ENCODE measurements at regions not wholly inside any gene's neighbourhood (a gene's known extent, or its start where the extent isn't known, plus 50 kb on each side); places are given as distances from the start of the nearest gene placed in this dataset.

DNA sequence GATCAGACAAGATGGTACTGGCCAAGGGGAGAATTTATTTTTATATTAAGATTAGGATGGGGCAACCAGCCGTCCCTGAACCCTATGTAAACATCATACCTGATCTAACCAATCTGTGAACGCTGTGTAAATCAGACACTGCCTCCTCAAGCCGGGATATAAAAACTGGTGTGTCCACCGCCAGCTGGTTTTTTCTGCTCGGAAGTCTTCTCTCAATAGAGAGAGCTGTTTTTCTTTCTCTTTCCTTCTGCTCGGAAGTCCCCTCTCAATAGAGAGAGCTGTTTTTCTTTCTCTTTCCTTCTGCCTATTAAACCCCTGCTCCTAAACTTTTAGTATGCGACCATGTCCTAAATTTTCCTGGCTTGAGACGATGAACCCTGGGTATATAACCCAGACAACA, 615.5 kb upstream of the NUDT12 start:
- 85% methylated on average over 8 of the region's 8 CpGs for WGBS
- no peaks in the 10 kb centered on the region for H3K27me3 ChIP-seq (ENCODE audit: control insufficient read depth in 4 of 4, insufficient read depth in 4 of 4, low read length in 3 of 4)
- H3K36me3 ChIP-seq (ENCODE audit: control insufficient read depth in 4 of 4, insufficient read depth in 3 of 4, low read depth in 1 of 4, low read length in 3 of 4), result no peaks in the 10 kb centered on the region
- no peak overlapping the region for H3K4me3 ChIP-seq (ENCODE audit: low read depth in 1 of 3, low read length in 3 of 3)
- TF ChIP-seq TAF1 (conservative IDR thresholded peaks at IDR 0.05) (no peak), EGR1 (IDR thresholded peaks at IDR 0.05; ENCODE audit: low read depth in 2 of 2) (no peak), FOXA1 (IDR thresholded peaks at IDR 0.05) (no peak), FOXA2 (IDR thresholded peaks at IDR 0.05) (no peak), RAD21 (IDR thresholded peaks at IDR 0.05) (no peak), YY1 (IDR thresholded peaks at IDR 0.05) (no peak), JUND (IDR thresholded peaks at IDR 0.05) (no peak), SP1 (IDR thresholded peaks at IDR 0.05) (no peak), HNF4G (IDR thresholded peaks at IDR 0.05) (no peak), GABPA (IDR thresholded peaks at IDR 0.05 in 1 of 2, conservative IDR thresholded peaks at IDR 0.05 in 1 of 2) (no peak), RXRA (IDR thresholded peaks at IDR 0.05) (no peak)
- TF ChIP-seq, protein P1, sequence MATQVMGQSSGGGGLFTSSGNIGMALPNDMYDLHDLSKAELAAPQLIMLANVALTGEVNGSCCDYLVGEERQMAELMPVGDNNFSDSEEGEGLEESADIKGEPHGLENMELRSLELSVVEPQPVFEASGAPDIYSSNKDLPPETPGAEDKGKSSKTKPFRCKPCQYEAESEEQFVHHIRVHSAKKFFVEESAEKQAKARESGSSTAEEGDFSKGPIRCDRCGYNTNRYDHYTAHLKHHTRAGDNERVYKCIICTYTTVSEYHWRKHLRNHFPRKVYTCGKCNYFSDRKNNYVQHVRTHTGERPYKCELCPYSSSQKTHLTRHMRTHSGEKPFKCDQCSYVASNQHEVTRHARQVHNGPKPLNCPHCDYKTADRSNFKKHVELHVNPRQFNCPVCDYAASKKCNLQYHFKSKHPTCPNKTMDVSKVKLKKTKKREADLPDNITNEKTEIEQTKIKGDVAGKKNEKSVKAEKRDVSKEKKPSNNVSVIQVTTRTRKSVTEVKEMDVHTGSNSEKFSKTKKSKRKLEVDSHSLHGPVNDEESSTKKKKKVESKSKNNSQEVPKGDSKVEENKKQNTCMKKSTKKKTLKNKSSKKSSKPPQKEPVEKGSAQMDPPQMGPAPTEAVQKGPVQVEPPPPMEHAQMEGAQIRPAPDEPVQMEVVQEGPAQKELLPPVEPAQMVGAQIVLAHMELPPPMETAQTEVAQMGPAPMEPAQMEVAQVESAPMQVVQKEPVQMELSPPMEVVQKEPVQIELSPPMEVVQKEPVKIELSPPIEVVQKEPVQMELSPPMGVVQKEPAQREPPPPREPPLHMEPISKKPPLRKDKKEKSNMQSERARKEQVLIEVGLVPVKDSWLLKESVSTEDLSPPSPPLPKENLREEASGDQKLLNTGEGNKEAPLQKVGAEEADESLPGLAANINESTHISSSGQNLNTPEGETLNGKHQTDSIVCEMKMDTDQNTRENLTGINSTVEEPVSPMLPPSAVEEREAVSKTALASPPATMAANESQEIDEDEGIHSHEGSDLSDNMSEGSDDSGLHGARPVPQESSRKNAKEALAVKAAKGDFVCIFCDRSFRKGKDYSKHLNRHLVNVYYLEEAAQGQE (IDR thresholded peaks at IDR 0.05), result no peak
- TF ChIP-seq, protein P2, sequence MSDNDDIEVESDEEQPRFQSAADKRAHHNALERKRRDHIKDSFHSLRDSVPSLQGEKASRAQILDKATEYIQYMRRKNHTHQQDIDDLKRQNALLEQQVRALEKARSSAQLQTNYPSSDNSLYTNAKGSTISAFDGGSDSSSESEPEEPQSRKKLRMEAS (IDR thresholded peaks at IDR 0.05), result no peak
- TF ChIP-seq, protein P3, sequence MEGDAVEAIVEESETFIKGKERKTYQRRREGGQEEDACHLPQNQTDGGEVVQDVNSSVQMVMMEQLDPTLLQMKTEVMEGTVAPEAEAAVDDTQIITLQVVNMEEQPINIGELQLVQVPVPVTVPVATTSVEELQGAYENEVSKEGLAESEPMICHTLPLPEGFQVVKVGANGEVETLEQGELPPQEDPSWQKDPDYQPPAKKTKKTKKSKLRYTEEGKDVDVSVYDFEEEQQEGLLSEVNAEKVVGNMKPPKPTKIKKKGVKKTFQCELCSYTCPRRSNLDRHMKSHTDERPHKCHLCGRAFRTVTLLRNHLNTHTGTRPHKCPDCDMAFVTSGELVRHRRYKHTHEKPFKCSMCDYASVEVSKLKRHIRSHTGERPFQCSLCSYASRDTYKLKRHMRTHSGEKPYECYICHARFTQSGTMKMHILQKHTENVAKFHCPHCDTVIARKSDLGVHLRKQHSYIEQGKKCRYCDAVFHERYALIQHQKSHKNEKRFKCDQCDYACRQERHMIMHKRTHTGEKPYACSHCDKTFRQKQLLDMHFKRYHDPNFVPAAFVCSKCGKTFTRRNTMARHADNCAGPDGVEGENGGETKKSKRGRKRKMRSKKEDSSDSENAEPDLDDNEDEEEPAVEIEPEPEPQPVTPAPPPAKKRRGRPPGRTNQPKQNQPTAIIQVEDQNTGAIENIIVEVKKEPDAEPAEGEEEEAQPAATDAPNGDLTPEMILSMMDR (IDR thresholded peaks at IDR 0.05; ENCODE audit: low read depth, low read length, missing input control), result no peak
- H3K4me1 ChIP-seq (ENCODE audit: control insufficient read depth in 4 of 4, insufficient read depth in 4 of 4, low read length in 3 of 4), result peaks cover 0 to 3% (median 0%) of the 10 kb centered on the region in 4 donors
- DNase-seq (ENCODE audit: low spot score), result no peak
- H3K27ac ChIP-seq (ENCODE audit: low read depth in 1 of 2, low read length in 2 of 2), result no peak overlapping the region
- no peak overlapping the region for H3K9ac ChIP-seq (ENCODE audit: low read depth in 1 of 2, low read length in 2 of 2)
- H3K9me3 ChIP-seq (ENCODE audit: control insufficient read depth in 4 of 4, low read length in 3 of 4), result peaks cover 0 to 9% (median 3%) of the 10 kb centered on the region in 4 donors

DNA sequence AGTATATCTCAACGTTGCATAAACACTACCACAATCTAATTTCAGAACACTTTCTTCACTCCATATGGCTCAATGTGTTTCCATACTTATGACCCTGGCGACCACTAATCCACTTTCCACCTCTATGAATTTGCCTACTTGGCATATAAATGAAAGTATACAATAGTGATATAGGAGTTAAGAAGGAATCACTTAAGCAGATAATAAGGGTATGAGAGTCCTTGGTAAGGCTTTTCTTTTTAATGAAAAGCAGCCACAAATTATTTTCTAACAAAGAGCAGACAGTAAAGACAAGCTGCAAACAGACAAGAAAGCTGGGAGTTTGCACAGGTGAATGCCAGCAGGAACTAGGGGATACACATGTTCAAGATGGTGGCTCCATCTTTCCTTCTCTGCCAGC, 615.1 kb upstream of the NUDT12 start:
- TF ChIP-seq NR2F2 (IDR thresholded peaks at IDR 0.05), result no peak
- TF ChIP-seq, protein P2 (IDR thresholded peaks at IDR 0.05), result no peak
- H3K27ac ChIP-seq (ENCODE audit: low read depth in 1 of 2, low read length in 2 of 2), result no peak overlapping the region
- H3K27me3 ChIP-seq (ENCODE audit: control insufficient read depth in 4 of 4, insufficient read depth in 4 of 4, low read length in 3 of 4), result no peaks in the 10 kb centered on the region
- DNase-seq (ENCODE audit: low spot score), result no peak
- H3K4me3 ChIP-seq (ENCODE audit: low read depth in 1 of 3, low read length in 3 of 3), result no peak overlapping the region
- 79% methylated on average over 2 of the region's 2 CpGs for WGBS
- H3K4me1 ChIP-seq (ENCODE audit: control insufficient read depth in 4 of 4, insufficient read depth in 4 of 4, low read length in 3 of 4), result peaks cover 0 to 3% (median 0%) of the 10 kb centered on the region in 4 donors
- H3K9ac ChIP-seq (ENCODE audit: low read depth in 1 of 2, low read length in 2 of 2), result no peak overlapping the region
- H3K9me3 ChIP-seq (ENCODE audit: control insufficient read depth in 4 of 4, low read length in 3 of 4), result peaks cover 0 to 9% (median 3%) of the 10 kb centered on the region in 4 donors
- no peaks in the 10 kb centered on the region for H3K36me3 ChIP-seq (ENCODE audit: control insufficient read depth in 4 of 4, insufficient read depth in 3 of 4, low read depth in 1 of 4, low read length in 3 of 4)

Measured in liver (tissue), 8 donors.